Activated naive CD4-positive, alpha-beta T cell treated with anti-CD3 and anti-CD28 coated beads, Interleukin-2, amount 10 ng/mL, durations not matched to agents 7 days and 5 days (primary cell): ENCODE measurements at regions not wholly inside any gene's neighbourhood (a gene's known extent, or its start where the extent isn't known, plus 50 kb on each side); places are given as distances from the start of the nearest gene placed in this dataset.

ENCODE experiments used
- CTCF ChIA-PET: fragments of 350-600 bp; sonication (Branson Sonifier 250); formaldehyde crosslinking; loops from one replicate; lab custom pipeline; 2021; ENCODE audit warnings: antibody characterized with exemption; lab: Charles Lee
- DNase-seq: peaks from one replicate; pipeline ENCODE4 v3.0.0-alpha.2; 2020
- H3K27ac Mint-ChIP-seq: one replicate; pipeline ENCODE4 v1.8.0; 2021; ENCODE audit warnings: mild to moderate bottlenecking, moderate library complexity, mixed read lengths
- H3K27me3 Mint-ChIP-seq: one replicate; pipeline ENCODE4 v1.8.0; 2021; ENCODE audit warnings: mild to moderate bottlenecking, mixed read lengths
- H3K36me3 Mint-ChIP-seq: one replicate; pipeline ENCODE4 v1.8.0; 2021; ENCODE audit warnings: mixed read lengths
- H3K4me1 Mint-ChIP-seq: one replicate; pipeline ENCODE4 v1.8.0; 2021; ENCODE audit warnings: mixed read lengths
- H3K4me3 Mint-ChIP-seq: one replicate; pipeline ENCODE4 v1.8.0; 2021; ENCODE audit warnings: mild to moderate bottlenecking, moderate library complexity, mixed read lengths
- H3K9me3 Mint-ChIP-seq: one replicate; pipeline ENCODE4 v1.8.0; 2021; ENCODE audit warnings: mixed read lengths

DNA sequence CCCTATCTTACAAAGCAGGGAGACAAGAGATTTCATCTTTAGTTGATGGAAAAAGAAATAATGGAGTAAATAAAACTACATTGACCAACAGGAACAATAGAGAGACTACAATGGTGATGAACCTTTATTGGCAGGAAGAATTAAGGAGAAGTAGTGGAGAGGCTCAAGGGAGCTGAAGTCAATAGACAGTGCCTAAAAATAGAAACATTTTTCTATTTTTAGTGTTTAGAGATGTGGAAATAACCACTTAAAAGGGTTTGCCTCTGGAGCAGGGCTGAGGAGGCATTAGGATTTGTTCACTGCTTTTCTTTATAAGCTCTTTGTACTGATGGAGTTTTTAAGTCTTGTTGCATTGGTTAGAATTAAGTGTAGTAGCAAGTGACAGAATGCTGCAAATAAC lies 98.4 kb upstream of the ERCC6L2 start:
- no peak overlapping the region for H3K4me3 Mint-ChIP-seq
- CTCF ChIA-PET = no interaction called here
- H3K27me3 Mint-ChIP-seq = peaks cover 25% of the 10 kb centered on the region
- no peak for DNase-seq
- H3K9me3 Mint-ChIP-seq = no peaks in the 10 kb centered on the region
- H3K4me1 Mint-ChIP-seq = no peaks in the 10 kb centered on the region
- no peaks in the 10 kb centered on the region for H3K36me3 Mint-ChIP-seq
- H3K27ac Mint-ChIP-seq = no peak overlapping the region

DNA sequence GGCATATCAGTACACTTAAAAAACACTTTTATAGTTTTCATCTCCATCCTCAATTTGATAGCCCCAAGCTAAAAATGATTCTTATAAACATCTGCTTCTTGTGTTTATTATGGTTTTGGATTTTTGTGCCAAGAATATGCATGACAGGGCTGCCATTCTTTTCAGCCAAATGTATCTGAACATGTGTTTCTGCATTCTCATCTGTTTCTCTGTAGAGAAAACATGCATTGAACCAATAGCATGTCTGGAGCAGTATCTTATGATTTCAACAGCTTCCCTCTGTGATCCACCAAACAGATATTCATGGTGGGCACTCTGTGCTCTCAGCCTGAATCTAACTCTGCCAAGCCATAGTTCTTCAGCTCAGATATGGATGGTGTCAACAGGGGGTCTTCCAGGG lies 99.3 kb upstream of the ERCC6L2 start:
- H3K4me1 Mint-ChIP-seq = no peaks in the 10 kb centered on the region
- no peak overlapping the region for H3K4me3 Mint-ChIP-seq
- CTCF ChIA-PET = no interaction called here
- peaks cover 34% of the 10 kb centered on the region for H3K27me3 Mint-ChIP-seq
- no peaks in the 10 kb centered on the region for H3K36me3 Mint-ChIP-seq
- no peaks in the 10 kb centered on the region for H3K9me3 Mint-ChIP-seq
- no peak overlapping the region for H3K27ac Mint-ChIP-seq
- DNase-seq = no peak

DNA sequence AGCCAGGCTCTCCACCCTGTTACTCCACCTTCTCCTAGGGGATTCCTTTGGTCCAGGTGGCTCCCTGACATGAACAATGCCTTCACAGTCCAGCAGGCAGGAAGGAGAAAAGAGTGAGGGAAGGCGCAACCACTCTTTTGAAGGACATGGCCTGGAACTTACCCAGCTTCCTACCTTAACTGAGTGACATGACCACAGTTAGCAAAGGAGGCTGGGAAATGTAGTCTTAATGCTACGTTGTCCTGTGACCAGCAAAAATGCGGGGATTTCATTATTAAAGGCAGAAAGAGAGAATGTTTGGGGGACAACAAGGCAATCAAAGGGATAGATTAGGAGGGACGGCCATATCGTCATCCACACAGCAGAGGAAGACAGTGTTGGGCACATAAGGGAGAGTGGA lies 100.3 kb upstream of the ERCC6L2 start:
- peaks cover 44% of the 10 kb centered on the region for H3K27me3 Mint-ChIP-seq

DNA sequence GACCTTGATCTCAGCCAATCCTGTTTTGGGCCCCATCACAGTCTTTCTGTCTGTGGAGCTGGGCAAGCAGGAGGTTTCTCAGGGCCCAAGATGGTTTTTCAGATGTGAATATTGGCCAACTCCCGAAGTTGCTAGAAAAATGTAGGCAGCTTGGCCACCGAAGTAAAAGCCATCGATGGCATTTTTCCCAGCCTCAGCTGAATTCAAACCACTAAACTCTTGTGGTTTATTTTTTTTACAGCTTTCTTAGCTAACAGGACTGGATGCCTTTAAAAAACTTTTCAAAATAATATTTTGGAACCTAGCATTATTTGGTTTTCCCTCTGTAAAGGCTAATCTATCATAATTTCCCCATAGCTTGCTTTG lies 102.5 kb upstream of the ERCC6L2 start:
- Mint-ChIP-seq H3K4me3 (no peak overlapping the region), H3K27ac (no peak overlapping the region), H3K27me3 (peaks cover 54% of the 10 kb centered on the region), H3K9me3 (no peaks in the 10 kb centered on the region), H3K36me3 (no peaks in the 10 kb centered on the region), H3K4me1 (no peaks in the 10 kb centered on the region)
- CTCF ChIA-PET = interaction anchor here (0.7 kb wide), 1 partner anchor 56 kb away, joined by 3 read pairs; no protein-coding TSS in a partner anchor
- DNase-seq = no peak

More for the DNA sequence above, 100.3 kb upstream of the ERCC6L2 start:
- Mint-ChIP-seq H3K36me3 (no peaks in the 10 kb centered on the region), H3K4me3 (no peak overlapping the region), H3K4me1 (no peaks in the 10 kb centered on the region), H3K9me3 (no peaks in the 10 kb centered on the region), H3K27ac (no peak overlapping the region)
- CTCF ChIA-PET = no interaction called here
- DNase-seq = no peak

DNA sequence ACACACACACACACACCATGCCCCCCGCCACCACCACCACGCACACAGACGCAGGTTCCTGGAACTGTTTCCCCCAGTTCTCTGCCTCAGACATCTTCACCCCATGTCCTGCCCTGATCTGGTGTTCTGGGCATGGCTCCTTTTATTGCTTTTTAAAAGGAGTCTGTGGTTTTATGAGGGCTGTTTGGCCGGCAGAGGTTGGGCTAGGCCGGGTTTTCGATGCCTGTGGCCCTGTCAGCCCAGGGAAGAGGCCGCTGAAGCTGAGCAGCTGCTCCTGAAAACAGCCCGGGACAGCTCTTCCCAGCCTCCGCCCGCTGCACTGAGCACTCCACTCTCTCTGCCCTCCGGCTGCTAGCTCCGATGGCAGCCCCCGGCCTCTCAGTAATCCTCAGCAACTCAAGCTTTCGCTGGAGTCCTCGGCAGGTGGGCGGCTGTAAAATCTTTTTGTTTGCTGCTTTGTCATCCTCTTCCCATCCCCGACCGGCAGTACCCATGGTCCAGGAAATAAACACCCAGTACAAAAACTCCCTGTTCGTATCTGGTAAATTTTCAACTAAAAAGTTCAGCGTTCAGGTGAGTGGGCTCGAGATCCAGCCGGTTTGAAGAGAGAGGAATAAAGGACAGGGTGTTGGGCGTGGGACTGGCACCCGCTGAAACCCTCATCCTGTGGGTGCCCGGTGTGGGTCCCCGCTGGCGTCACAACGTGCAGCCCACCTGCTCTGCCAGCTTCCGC lies 103.0 kb upstream of the ERCC6L2 start:
- H3K27me3 Mint-ChIP-seq = peaks cover 54% of the 10 kb centered on the region
- H3K4me3 Mint-ChIP-seq = no peak overlapping the region
- H3K4me1 Mint-ChIP-seq = no peaks in the 10 kb centered on the region
- H3K9me3 Mint-ChIP-seq = no peaks in the 10 kb centered on the region
- no peak for DNase-seq
- CTCF ChIA-PET = interaction anchor here (0.7 kb wide), 1 partner anchor 57 kb away, joined by 3 read pairs; no protein-coding TSS in a partner anchor
- no peak overlapping the region for H3K27ac Mint-ChIP-seq
- H3K36me3 Mint-ChIP-seq = no peaks in the 10 kb centered on the region

DNA sequence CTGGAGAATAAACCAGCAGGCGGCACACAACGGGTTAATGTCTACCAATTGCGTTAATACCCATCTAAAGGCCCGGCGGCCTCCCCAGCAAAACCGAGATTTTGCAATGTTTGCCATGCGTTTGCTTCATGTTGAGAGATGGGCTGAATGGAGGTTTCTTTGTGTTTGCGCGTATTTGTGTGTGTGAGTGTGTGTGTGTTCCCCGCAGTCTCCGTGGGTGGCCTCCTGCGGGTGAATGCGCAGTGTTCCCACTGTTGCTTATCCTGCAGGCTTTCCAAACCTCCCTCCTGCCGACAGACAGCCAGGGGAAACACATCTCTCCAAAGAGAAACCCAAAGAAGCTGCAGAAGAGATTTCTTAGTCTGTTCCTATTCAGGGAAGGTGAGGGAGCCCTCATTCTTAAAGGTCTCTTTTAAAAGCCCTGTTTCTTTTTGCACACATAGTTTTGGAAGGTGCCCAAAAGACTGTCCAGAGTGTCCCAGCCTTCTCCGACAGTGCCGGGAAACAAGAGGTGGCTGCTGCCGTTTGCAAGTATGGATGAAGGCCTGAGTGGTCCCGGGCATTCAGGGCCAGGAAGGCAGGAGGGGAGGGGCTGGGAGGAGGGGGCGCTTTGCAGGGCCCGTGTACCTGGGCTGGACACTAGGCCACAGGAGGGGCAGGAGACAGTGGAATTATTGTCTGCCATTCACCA lies 103.8 kb upstream of the ERCC6L2 start:
- H3K27me3 Mint-ChIP-seq = peaks cover 54% of the 10 kb centered on the region
- H3K36me3 Mint-ChIP-seq = no peaks in the 10 kb centered on the region
- no peak overlapping the region for H3K27ac Mint-ChIP-seq
- H3K4me1 Mint-ChIP-seq = no peaks in the 10 kb centered on the region
- DNase-seq = no peak
- H3K9me3 Mint-ChIP-seq = no peaks in the 10 kb centered on the region
- CTCF ChIA-PET = no interaction called here
- H3K4me3 Mint-ChIP-seq = no peak overlapping the region

DNA sequence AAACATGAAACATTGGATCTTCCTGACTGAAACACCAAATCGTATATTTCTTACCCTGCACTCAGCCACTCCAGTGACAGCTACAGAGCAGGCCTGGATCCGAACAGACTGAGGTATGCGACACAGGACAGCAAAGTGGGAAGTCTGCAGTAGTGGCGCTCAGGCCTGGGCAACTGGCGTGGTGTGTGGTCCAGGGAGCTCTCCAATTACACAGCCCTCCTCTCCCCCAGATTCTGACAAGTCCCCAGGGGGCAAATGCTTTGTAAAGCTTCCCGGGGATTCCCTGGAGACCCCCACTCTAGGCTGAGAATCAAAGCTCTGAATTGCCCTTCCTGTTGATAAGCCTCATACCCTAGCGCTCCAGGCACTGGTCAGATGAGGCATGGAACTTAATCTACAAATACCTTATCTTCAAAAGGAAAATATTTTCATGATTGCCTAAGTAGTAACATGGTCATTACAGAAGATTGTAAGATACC lies 104.8 kb upstream of the ERCC6L2 start:
- CTCF ChIA-PET = interaction anchor here (1.7 kb wide), 1 partner anchor 44 kb away, joined by 3 read pairs; no protein-coding TSS in a partner anchor
- Mint-ChIP-seq H3K4me3 (no peak overlapping the region), H3K27ac (no peak overlapping the region), H3K36me3 (no peaks in the 10 kb centered on the region), H3K9me3 (no peaks in the 10 kb centered on the region), H3K27me3 (peaks cover 61% of the 10 kb centered on the region), H3K4me1 (no peaks in the 10 kb centered on the region)
- DNase-seq = no peak

DNA sequence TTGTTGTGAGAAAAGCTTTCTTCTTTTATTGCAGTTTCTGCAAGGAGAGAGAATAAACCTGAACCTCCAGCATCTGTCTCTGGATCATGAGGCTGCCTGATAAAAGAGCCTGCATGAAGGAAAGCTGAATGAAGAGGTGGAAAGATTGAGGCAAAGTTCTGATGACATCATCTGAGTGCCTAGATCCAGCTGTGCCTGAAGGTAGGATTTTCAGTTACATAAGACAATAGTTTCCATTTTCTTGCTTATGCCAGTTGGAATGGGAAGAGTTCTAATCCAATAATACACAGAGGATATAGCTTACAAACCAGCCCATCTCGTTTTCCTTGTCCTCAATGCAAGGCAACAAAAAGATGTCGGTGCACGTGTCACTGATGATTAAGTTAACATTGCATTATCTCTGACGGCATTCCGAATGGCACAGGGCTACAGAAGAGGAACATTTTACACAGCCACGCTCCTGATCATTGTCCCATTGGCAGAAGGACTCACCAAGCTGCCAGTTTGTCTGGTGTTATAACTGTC lies 105.5 kb upstream of the ERCC6L2 start:
- DNase-seq = no peak
- peaks cover 59% of the 10 kb centered on the region for H3K27me3 Mint-ChIP-seq
- no peaks in the 10 kb centered on the region for H3K36me3 Mint-ChIP-seq
- no peak overlapping the region for H3K27ac Mint-ChIP-seq
- no peaks in the 10 kb centered on the region for H3K9me3 Mint-ChIP-seq
- CTCF ChIA-PET = interaction anchor here (1.7 kb wide), 1 partner anchor 43 kb away, joined by 3 read pairs; no protein-coding TSS in a partner anchor
- no peaks in the 10 kb centered on the region for H3K4me1 Mint-ChIP-seq
- no peak overlapping the region for H3K4me3 Mint-ChIP-seq

DNA sequence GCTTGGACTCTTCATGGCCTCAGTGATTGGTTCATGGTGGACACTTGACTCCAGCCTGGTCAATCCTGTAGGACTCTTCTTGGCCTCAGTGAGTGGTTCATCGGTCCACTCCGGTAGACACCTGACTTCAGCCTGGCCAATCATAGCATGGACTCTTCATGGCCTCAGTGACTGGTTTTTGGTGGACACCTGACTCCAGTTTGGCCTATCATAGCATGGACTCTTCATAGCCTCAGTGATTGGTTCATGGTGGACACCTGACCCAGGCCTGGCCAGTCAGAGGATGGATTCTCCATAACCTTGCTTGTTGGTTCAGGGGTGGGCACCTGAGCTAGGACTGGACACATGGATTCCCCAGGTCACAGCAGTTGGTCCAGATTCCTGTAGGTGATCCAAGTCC lies 106.0 kb upstream of the ERCC6L2 start:
- CTCF ChIA-PET = interaction anchor here (1.7 kb wide), 1 partner anchor 42 kb away, joined by 3 read pairs; no protein-coding TSS in a partner anchor
- H3K36me3 Mint-ChIP-seq = no peaks in the 10 kb centered on the region
- no peak overlapping the region for H3K27ac Mint-ChIP-seq
- DNase-seq = no peak
- H3K27me3 Mint-ChIP-seq = peaks cover 56% of the 10 kb centered on the region
- no peak overlapping the region for H3K4me3 Mint-ChIP-seq
- H3K4me1 Mint-ChIP-seq = no peaks in the 10 kb centered on the region
- H3K9me3 Mint-ChIP-seq = no peaks in the 10 kb centered on the region

DNA sequence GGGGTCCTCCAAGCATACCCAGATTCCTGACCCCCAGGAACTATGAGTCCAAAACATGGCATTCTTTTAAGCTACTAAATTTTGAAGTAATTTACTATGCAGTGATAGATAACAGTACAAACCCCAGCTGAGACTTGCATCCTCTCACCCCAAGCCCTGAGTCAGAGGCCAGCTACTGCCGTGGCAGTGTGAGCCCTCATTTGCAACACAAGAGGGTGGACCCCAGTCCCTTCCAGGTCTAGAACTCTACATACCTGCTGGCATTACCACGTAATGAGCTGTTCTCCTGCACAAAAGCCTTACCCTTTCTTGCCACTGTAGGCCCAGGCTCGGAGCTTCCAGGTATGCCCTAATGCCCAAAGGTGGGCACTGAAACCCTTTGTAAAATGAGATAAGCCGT lies 108.6 kb upstream of the ERCC6L2 start:
- Mint-ChIP-seq H3K27ac (no peak overlapping the region), H3K4me3 (no peak overlapping the region), H3K4me1 (no peaks in the 10 kb centered on the region), H3K36me3 (no peaks in the 10 kb centered on the region), H3K9me3 (no peaks in the 10 kb centered on the region), H3K27me3 (peaks cover 42% of the 10 kb centered on the region)
- CTCF ChIA-PET = no interaction called here
- no peak for DNase-seq

DNA sequence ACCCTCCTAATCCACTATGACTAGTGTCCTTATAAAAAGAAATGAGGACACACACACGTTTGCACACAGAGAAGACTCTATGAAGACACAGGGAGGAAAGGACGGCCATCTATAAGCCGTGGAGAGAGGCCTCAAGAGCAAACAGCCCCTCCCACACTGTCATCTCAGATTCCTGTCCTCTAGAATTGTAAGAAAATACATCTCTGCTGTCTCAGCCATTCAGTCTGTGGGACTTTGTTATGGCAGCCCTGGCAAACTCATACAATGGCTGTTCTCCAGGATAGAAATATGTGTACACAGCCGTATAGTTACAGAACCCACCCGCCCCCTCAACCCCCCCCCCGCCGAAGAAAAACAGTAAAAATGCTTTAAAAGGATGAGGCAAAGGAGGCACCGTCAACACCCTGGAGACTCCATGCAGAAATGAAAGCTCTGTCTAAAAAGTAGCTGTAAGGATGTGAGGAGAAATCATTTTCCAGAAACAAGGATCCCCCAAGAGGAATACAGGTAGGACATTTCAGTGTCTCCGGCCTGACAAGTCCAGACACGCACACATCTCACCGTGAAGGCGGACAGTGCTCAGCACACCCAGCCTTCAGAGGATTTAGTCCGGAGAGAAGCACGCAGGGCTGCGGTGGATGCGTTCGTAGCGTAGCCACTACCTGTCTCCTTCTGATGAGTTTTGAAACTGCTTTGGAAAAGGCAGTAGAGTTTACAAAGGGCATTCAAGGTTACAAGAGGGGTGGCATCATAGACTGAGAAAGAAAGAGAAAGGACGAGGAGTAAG lies 110.8 kb upstream of the ERCC6L2 start:
- Mint-ChIP-seq H3K4me3 (no peak overlapping the region), H3K9me3 (no peaks in the 10 kb centered on the region), H3K4me1 (no peaks in the 10 kb centered on the region), H3K27me3 (peaks cover 26% of the 10 kb centered on the region), H3K36me3 (no peaks in the 10 kb centered on the region), H3K27ac (no peak overlapping the region)
- DNase-seq = no peak
- CTCF ChIA-PET = no interaction called here

DNA sequence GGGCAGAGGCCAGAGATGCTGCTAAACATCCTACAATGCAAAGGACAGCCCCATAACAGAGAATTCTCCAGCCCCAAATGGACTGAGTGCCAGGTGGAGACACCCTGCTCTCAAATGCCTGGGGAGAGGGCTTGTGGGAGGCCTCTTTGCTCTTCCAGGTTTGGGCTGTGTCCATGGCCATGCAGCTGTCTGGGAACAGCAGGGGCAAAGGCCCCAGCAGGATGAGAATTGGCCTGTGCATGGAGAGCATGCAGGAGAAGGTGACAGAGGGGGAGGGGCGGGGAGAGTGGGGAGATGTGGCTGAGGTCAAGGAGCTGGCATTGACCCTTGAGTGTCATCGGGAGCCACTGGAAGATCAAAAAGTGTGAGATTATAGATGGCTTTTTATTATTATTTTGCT lies 111.5 kb upstream of the ERCC6L2 start:
- no peaks in the 10 kb centered on the region for H3K9me3 Mint-ChIP-seq
- CTCF ChIA-PET = no interaction called here
- no peaks in the 10 kb centered on the region for H3K36me3 Mint-ChIP-seq
- H3K4me1 Mint-ChIP-seq = no peaks in the 10 kb centered on the region
- no peak overlapping the region for H3K27ac Mint-ChIP-seq
- H3K27me3 Mint-ChIP-seq = peaks cover 26% of the 10 kb centered on the region
- no peak for DNase-seq
- H3K4me3 Mint-ChIP-seq = no peak overlapping the region

DNA sequence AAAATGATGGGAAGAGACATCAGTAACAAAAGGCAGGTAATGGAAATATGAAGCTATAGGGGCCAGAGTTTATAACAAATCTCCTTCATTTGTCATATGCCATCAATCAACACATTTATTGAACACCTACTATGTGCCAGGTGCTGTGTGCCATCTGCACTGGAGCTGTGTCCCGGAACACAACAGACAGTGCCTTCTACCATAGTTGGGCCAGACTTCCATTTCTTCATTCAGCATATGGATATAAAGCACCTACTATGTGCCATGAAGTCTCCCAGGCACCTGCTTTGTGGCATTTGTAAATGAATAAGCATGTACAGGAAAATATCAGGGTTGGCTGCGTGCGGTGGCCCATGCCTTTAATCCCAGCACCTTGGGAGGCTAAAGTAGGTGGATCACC lies 112.5 kb upstream of the ERCC6L2 start:
- no peaks in the 10 kb centered on the region for H3K4me1 Mint-ChIP-seq
- H3K9me3 Mint-ChIP-seq = no peaks in the 10 kb centered on the region
- no peaks in the 10 kb centered on the region for H3K36me3 Mint-ChIP-seq
- no peak for DNase-seq
- H3K27ac Mint-ChIP-seq = no peak overlapping the region
- H3K27me3 Mint-ChIP-seq = peaks cover 32% of the 10 kb centered on the region
- CTCF ChIA-PET = no interaction called here
- H3K4me3 Mint-ChIP-seq = no peak overlapping the region

DNA sequence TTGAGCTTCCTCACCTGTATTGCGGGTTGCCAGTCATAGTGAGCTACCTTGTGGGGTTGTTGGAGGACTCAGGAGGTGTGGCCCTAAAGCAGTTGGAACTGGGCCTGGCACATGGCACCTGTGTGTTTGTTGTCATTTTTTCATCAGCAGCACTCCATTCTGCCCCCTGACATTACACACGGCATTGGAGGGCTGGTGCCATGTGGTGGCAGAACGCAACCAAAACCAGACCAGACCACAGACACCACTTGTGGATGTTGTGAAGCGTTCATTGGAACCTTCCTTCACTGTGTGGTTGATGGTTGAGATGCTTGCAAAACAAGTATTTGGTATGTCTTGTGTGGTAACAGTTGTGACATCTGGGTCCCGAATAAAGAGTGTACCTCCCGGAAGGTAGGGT lies 113.2 kb upstream of the ERCC6L2 start:
- CTCF ChIA-PET = no interaction called here
- DNase-seq = no peak
- H3K27ac Mint-ChIP-seq = no peak overlapping the region
- no peak overlapping the region for H3K4me3 Mint-ChIP-seq
- H3K27me3 Mint-ChIP-seq = peaks cover 35% of the 10 kb centered on the region
- no peaks in the 10 kb centered on the region for H3K9me3 Mint-ChIP-seq
- H3K4me1 Mint-ChIP-seq = no peaks in the 10 kb centered on the region
- no peaks in the 10 kb centered on the region for H3K36me3 Mint-ChIP-seq
